ENCODE measurements at regions not wholly inside any gene's neighbourhood (a gene's known extent, or its start where the extent isn't known, plus 50 kb on each side); places are given as distances from the start of the nearest gene placed in this dataset.

DNA sequence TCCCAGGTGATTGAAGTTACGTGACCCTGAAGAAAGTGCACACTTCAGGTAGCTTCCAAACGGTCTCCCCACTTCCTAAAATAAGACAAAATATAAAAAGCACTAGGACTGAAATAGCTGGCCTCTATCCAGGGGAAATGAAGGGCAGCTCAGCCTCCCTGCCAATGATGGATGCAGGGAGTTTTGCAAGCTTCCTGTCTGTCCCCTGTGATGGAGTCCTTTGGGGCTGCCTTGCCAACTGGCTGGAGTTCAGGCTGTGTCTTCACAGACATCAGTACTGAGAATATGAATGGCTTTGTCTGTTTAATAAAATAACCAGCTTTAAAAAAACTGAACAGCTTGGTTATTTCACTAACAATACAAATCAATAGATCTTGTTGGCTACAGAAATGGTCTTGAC is 101.4 kb upstream of the GPR12 start:
- DNase-seq (ENCODE audit: unreplicated experiment): peak; percentile 23
- no peak overlapping the region for H3K4me3 Mint-ChIP-seq (ENCODE audit: unreplicated experiment)
- H3K27me3 Mint-ChIP-seq (ENCODE audit: insufficient read depth, unreplicated experiment): peaks cover 44% of the 10 kb centered on the region
- no peaks in the 10 kb centered on the region for H3K9me3 Mint-ChIP-seq (ENCODE audit: unreplicated experiment)
- no peak overlapping the region for H3K27ac Mint-ChIP-seq (ENCODE audit: low read depth, unreplicated experiment)
- no peaks in the 10 kb centered on the region for H3K36me3 Mint-ChIP-seq (ENCODE audit: insufficient read depth, unreplicated experiment)
- TF ChIP-seq, protein P1, sequence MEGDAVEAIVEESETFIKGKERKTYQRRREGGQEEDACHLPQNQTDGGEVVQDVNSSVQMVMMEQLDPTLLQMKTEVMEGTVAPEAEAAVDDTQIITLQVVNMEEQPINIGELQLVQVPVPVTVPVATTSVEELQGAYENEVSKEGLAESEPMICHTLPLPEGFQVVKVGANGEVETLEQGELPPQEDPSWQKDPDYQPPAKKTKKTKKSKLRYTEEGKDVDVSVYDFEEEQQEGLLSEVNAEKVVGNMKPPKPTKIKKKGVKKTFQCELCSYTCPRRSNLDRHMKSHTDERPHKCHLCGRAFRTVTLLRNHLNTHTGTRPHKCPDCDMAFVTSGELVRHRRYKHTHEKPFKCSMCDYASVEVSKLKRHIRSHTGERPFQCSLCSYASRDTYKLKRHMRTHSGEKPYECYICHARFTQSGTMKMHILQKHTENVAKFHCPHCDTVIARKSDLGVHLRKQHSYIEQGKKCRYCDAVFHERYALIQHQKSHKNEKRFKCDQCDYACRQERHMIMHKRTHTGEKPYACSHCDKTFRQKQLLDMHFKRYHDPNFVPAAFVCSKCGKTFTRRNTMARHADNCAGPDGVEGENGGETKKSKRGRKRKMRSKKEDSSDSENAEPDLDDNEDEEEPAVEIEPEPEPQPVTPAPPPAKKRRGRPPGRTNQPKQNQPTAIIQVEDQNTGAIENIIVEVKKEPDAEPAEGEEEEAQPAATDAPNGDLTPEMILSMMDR (IDR thresholded peaks at IDR 0.05; ENCODE audit: unreplicated experiment): no peak
- BruUV-seq (replicated peaks): no TSS peak
- H3K4me1 Mint-ChIP-seq (ENCODE audit: insufficient read depth, unreplicated experiment): no peaks in the 10 kb centered on the region
- POLR2A ChIA-PET: no interaction called here
- CTCF ChIA-PET: interaction anchor here (1.4 kb wide), 1 partner anchor 154 kb away, joined by 4 read pairs; no protein-coding TSS in a partner anchor
- intact Hi-C loops (cut with micrococcal nuclease): no loop called here

DNA sequence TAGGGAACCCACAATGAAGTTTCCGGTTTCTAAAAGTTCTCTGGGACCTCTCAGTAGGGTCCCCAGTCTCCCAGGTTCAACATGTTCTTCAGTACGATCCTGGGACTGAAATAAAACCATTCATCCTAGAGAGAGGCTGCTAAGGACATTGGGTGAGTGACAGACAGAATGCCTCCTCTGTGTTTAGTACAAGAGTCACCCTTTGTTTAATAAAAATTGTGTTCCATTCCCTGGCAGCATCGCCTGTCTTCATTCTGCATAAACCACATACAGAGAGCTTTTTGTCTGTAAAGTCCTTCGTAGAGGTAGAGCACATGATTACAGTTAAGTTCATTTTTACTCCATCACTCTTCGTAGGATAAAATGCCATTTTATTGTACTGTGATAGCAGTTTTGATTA is 95.3 kb upstream of the GPR12 start:
- intact Hi-C loops (cut with micrococcal nuclease): no loop called here
- no peak overlapping the region for H3K27ac Mint-ChIP-seq (ENCODE audit: low read depth, unreplicated experiment)
- ChIA-PET POLR2A (no interaction called here), CTCF (no interaction called here)
- no peaks in the 10 kb centered on the region for H3K4me1 Mint-ChIP-seq (ENCODE audit: insufficient read depth, unreplicated experiment)
- H3K4me3 Mint-ChIP-seq (ENCODE audit: unreplicated experiment): no peak overlapping the region
- no TSS peak for BruUV-seq (replicated peaks)
- H3K27me3 Mint-ChIP-seq (ENCODE audit: insufficient read depth, unreplicated experiment): peaks cover 90% of the 10 kb centered on the region
- DNase-seq (ENCODE audit: unreplicated experiment): no peak
- no peaks in the 10 kb centered on the region for H3K36me3 Mint-ChIP-seq (ENCODE audit: insufficient read depth, unreplicated experiment)
- H3K9me3 Mint-ChIP-seq (ENCODE audit: unreplicated experiment): no peaks in the 10 kb centered on the region
- TF ChIP-seq, protein P1 (IDR thresholded peaks at IDR 0.05; ENCODE audit: unreplicated experiment): no peak

GRCh38 chr13:26855071-26855470 is 94.5 kb upstream of the GPR12 start:
- POLR2A ChIA-PET: no interaction called here
- Mint-ChIP-seq H3K9me3 (ENCODE audit: unreplicated experiment) (no peaks in the 10 kb centered on the region), H3K27ac (ENCODE audit: low read depth, unreplicated experiment) (no peak overlapping the region), H3K36me3 (ENCODE audit: insufficient read depth, unreplicated experiment) (no peaks in the 10 kb centered on the region), H3K4me3 (ENCODE audit: unreplicated experiment) (no peak overlapping the region), H3K4me1 (ENCODE audit: insufficient read depth, unreplicated experiment) (no peaks in the 10 kb centered on the region), H3K27me3 (ENCODE audit: insufficient read depth, unreplicated experiment) (peaks cover 90% of the 10 kb centered on the region)
- TF ChIP-seq, protein P1 (IDR thresholded peaks at IDR 0.05; ENCODE audit: unreplicated experiment): no peak
- BruUV-seq (replicated peaks): no TSS peak
- intact Hi-C loops (cut with micrococcal nuclease): no loop called here
- no peak for DNase-seq (ENCODE audit: unreplicated experiment)
- CTCF ChIA-PET: no interaction called here

DNA sequence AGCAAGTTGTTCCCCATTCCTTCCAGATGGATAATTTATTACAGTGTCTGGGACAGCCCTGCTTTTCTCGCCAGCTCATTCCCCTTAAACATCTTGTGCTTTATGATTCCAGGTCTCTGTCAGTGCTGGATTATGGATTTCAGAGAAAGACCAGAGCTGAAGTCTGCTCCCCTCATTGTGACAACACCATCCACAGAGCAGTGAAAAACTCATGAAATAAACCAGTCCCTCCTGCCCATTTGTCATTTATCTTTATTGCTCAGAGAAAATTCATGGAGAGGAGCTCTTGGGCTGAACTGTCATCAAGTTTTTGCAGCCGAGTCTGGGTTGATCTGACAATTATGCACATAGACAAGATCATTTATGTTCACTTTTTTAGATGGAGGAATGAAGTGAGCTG is 92.7 kb upstream of the GPR12 start:
- intact Hi-C loops (cut with micrococcal nuclease): no loop called here
- TF ChIP-seq, protein P1 (IDR thresholded peaks at IDR 0.05; ENCODE audit: unreplicated experiment): no peak
- H3K4me3 Mint-ChIP-seq (ENCODE audit: unreplicated experiment): no peak overlapping the region
- H3K27me3 Mint-ChIP-seq (ENCODE audit: insufficient read depth, unreplicated experiment): peaks cover 77% of the 10 kb centered on the region
- ChIA-PET POLR2A (no interaction called here), CTCF (no interaction called here)
- H3K9me3 Mint-ChIP-seq (ENCODE audit: unreplicated experiment): no peaks in the 10 kb centered on the region
- H3K36me3 Mint-ChIP-seq (ENCODE audit: insufficient read depth, unreplicated experiment): no peaks in the 10 kb centered on the region
- no peaks in the 10 kb centered on the region for H3K4me1 Mint-ChIP-seq (ENCODE audit: insufficient read depth, unreplicated experiment)
- no TSS peak for BruUV-seq (replicated peaks)
- no peak overlapping the region for H3K27ac Mint-ChIP-seq (ENCODE audit: low read depth, unreplicated experiment)
- no peak for DNase-seq (ENCODE audit: unreplicated experiment)

Data from MCF 10A (cell line).